Erythroblast (primary cell): ENCODE measurements at regions not wholly inside any gene's neighbourhood (a gene's known extent, or its start where the extent isn't known, plus 50 kb on each side); places are given as distances from the start of the nearest gene placed in this dataset.

Source experiments
- GATA1 ChIP-seq: IDR thresholded peaks from 2 replicates; pipeline ENCODE4 v1.6.1; 2011; ENCODE audit warnings: low read depth, mild to moderate bottlenecking, control low read depth, low read length, moderate library complexity
- POLR2A ChIP-seq: IDR thresholded peaks from 2 replicates; pipeline ENCODE4 v1.6.1; 2011; ENCODE audit warnings: mild to moderate bottlenecking, low read length

DNA sequence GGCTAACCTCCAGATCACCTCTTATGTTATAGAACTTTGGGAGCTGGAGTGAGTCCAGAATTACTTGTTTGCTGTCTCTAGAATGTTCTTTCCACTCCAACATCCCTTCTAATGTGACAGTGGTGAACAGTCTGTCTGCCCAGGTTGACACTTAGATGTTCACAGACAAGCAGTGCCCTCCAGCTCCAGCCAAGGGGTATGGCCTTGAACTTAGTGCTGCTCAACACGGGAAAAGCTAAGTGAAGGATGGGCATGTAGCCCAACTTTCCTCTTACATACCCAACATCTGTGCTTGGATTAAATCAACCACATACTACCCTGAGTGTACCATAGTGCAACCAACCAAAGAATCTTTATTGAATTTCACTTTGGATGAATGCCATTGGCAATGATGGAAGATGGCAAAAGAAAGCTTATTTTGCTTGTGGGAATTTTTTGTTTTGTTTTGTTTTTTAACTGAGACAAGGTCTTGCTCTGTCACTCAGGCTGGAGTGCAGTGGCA is 201.2 kb downstream of the NXNL2 start:
- TF ChIP-seq POLR2A (no peak), GATA1 (no peak)
